PFSK-1 (cell line): ENCODE measurements at regions not wholly inside any gene's neighbourhood (a gene's known extent, or its start where the extent isn't known, plus 50 kb on each side); places are given as distances from the start of the nearest gene placed in this dataset.
A peak's percentile ranks its signal among the peaks of the same experiment; 100 is the strongest.

Source experiments
- FOXP2 ChIP-seq: optimal IDR thresholded peaks from 2 replicates; pipeline ENCODE3; 2011; ENCODE audit warnings: borderline replicate concordance, control low read depth, inconsistent platforms; ENCODE audit not compliant: insufficient read depth; ENCODE audit errors: extremely low read length, extremely low read depth
- POLR2AphosphoS5 ChIP-seq: IDR thresholded peaks from 2 replicates; pipeline ENCODE4 v1.6.1; 2012; ENCODE audit warnings: low read depth, mild to moderate bottlenecking, control low read depth, low read length, moderate library complexity
- REST ChIP-seq, 2 experiments: IDR thresholded peaks; 2 replicates each; pipeline versions ENCODE4 v1.6.1 to v1.8.0; 2011 to 2012; ENCODE audit warnings: low read depth in 2 of 2, low read length in 2 of 2, control low read depth in 1 of 2, inconsistent platforms in 1 of 2, mild to moderate bottlenecking in 1 of 2, moderate library complexity in 1 of 2; ENCODE audit not compliant: insufficient read depth in 1 of 2
- SIN3A ChIP-seq: IDR thresholded peaks from 2 replicates; pipeline ENCODE4 v1.6.1; 2012; ENCODE audit warnings: mild to moderate bottlenecking, low read length, moderate library complexity, borderline replicate concordance; ENCODE audit not compliant: insufficient read depth
- TAF1 ChIP-seq: IDR thresholded peaks from 2 replicates; pipeline ENCODE4 v1.6.1; 2012; ENCODE audit warnings: low read length, control low read depth, borderline replicate concordance; ENCODE audit not compliant: insufficient read depth

- TF ChIP-seq FOXP2 = no peak
- 0 out of 2 replicates have a peak, but pooled peaks have one; percentile 28 for TF ChIP-seq POLR2AphosphoS5
- 0 out of 2 replicates have a peak, but pooled peaks have one; percentile 16 for TF ChIP-seq SIN3A
Measured at GRCh38 chr2:235255693-235256092, 238.2 kb upstream of the AGAP1 start.

GRCh38 chr2:235257590-235257989, 236.3 kb upstream of the AGAP1 start:
- no peak for TF ChIP-seq POLR2AphosphoS5
- no peak for TF ChIP-seq SIN3A
- TF ChIP-seq FOXP2 = no peak
- TF ChIP-seq TAF1 = no peak
- no peak for TF ChIP-seq REST (IDR thresholded peaks at IDR 0.05; ENCODE audit: insufficient read depth in 1 of 2, low read depth in 2 of 2, low read length in 2 of 2)

GRCh38 chr2:235262750-235263149, 231.1 kb upstream of the AGAP1 start:
- TF ChIP-seq SIN3A = no peak
- no peak for TF ChIP-seq TAF1
- no peak for TF ChIP-seq POLR2AphosphoS5
- no peak for TF ChIP-seq REST (IDR thresholded peaks at IDR 0.05; ENCODE audit: insufficient read depth in 1 of 2, low read depth in 2 of 2, low read length in 2 of 2)
- TF ChIP-seq FOXP2 = no peak

GRCh38 chr2:235263205-235264120, 230.4 kb upstream of the AGAP1 start:
- TF ChIP-seq REST (IDR thresholded peaks at IDR 0.05; ENCODE audit: insufficient read depth in 1 of 2, low read depth in 2 of 2, low read length in 2 of 2) (peak; percentile 21 to 39; a peak in 1 of 4 replicates), SIN3A (no peak), TAF1 (no peak), POLR2AphosphoS5 (peak; percentile 35; the same call in 1 of the 2 replicates), FOXP2 (peak; percentile 41)

GRCh38 chr2:235264121-235264493, 229.7 kb upstream of the AGAP1 start:
- TF ChIP-seq SIN3A (no peak), TAF1 (no peak), FOXP2 (no peak), REST (IDR thresholded peaks at IDR 0.05; ENCODE audit: insufficient read depth in 1 of 2, low read depth in 2 of 2, low read length in 2 of 2) (no peak), POLR2AphosphoS5 (no peak)
